Sigmoid colon (tissue), 6 donors: ENCODE measurements at regions not wholly inside any gene's neighbourhood (a gene's known extent, or its start where the extent isn't known, plus 50 kb on each side); places are given as distances from the start of the nearest gene placed in this dataset.
"Not testable (repeated sequence)": the region's sequence is repeated elsewhere in the genome, so short reads cannot be mapped to it uniquely, and the experiment has no call there.

Experiments used
- DNase-seq: peaks from one replicate; pipeline ENCODE4 v3.0.0-alpha.2; 2019
- H3K27ac ChIP-seq, 4 donors: fragments of 200-600 bp; sonication (generic); one replicate each; pipeline ENCODE4 v1.5.1; 2016 to 2019; ENCODE audit warnings: mild to moderate bottlenecking in 1 of 4
- H3K27me3 ChIP-seq, 3 donors: fragments of 200-600 bp; sonication (generic); one replicate each; pipeline ENCODE4 v1.5.1; 2019; ENCODE audit warnings: mild to moderate bottlenecking in 1 of 3
- H3K36me3 ChIP-seq, 4 donors: fragments of 200-600 bp; sonication (generic); one replicate each; pipeline ENCODE4 v1.5.1; 2016 to 2019
- H3K4me1 ChIP-seq, 4 donors: fragments of 200-600 bp; sonication (generic); one replicate each; pipeline ENCODE4 v1.5.1; 2017 to 2019
- H3K4me3 ChIP-seq, 4 donors: fragments of 200-600 bp; sonication (generic); one replicate each; pipeline ENCODE4 v1.5.1; 2017 to 2019; ENCODE audit warnings: mild to moderate bottlenecking in 2 of 4, moderate library complexity in 1 of 4
- H3K9me3 ChIP-seq, 4 donors: fragments of 200-600 bp in 3 of 4; sonication (generic) in 3 of 4; one replicate each; pipeline versions ENCODE4 v1.5.1 to v1.6.1; 2013 to 2019
- EP300 ChIP-seq, 4 donors: sonication (generic); formaldehyde crosslinking; IDR thresholded peaks; one replicate each; pipeline ENCODE4 v1.6.1; 2017; ENCODE audit warnings: antibody characterized with exemption in 4 of 4
- POLR2A ChIP-seq, 2 donors: fragments of 450-650 bp; IDR thresholded peaks; one replicate each; pipeline ENCODE4 v1.6.1; 2016; ENCODE audit warnings: antibody characterized with exemption in 2 of 2, mild to moderate bottlenecking in 2 of 2, moderate library complexity in 2 of 2
- POLR2AphosphoS5 ChIP-seq, 4 donors: sonication (generic); formaldehyde crosslinking; IDR thresholded peaks; one replicate each; pipeline ENCODE4 v1.6.1; 2017; ENCODE audit warnings: antibody characterized with exemption in 4 of 4
- WGBS, 2 donors: extraction: QIAGEN DNeasy Blood & Tissue Kit; methylation state at CpG; one replicate each; pipeline ENCODE4 v1.1.7; 2013; 5-methylcytosine and 5-hydroxymethylcytosine counted together
- intact Hi-C: fragments of 100-400 bp; cut with DNase I; formaldehyde crosslinking; loops from one replicate; pipeline ENCODE4 v1.15.1; 2023
- TF ChIP-seq, protein P1 (sequence below), 4 experiments: fragments of 450-650 bp in 3 of 4; fragments of 200-600 bp in 1 of 4; IDR thresholded peaks; one replicate each; pipeline ENCODE4 v1.5.1; 2016 to 2019; ENCODE audit warnings: antibody characterized with exemption in 4 of 4, mild to moderate bottlenecking in 3 of 4, moderate library complexity in 2 of 4
- donor health status: healthy with polysubstance abuse.
- donor health status: healthy.

DNA sequence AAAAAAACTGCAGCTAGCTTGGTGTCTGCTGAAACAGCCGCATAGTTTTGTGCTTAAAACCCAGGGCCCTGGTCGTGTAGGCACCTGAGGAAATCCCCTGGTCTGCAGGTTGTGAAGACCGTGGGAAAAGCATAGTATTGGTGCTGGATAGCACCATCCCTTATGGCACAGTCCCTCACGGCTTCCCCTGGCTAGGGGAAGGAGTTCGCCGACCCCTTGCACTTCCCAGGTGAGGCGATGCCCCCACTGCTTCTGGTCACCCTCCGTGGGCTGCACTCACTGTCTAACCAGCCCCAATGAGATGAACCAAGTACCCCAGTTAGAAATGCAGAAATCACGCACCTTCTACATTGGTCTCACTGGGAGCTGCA, 1105.1 kb downstream of the STPG2 start:
- 84 to 90% methylated on average over 9 of the region's 9 CpGs for WGBS, 2 donors

DNA sequence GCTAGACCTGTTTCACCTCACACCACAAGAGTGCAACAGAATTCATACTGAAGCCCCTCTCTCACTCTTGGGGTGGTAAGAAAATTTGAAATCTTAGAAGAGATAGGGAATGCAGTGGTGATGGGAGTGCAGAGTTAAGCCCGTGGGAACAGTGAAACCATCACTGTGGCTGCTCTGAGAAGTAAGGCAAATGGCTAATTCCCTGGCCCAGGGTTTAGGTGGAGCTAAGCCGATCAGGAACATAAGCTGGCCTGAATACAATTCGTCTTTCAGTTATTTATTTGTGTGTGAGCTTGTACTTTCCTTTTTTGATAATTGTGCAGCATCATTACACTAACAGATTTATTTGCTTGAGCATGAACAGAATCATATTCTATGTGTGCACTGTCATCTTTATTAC, 1070.6 kb downstream of the STPG2 start:
- TF ChIP-seq POLR2AphosphoS5 (IDR thresholded peaks at IDR 0.05) = no peak
- TF ChIP-seq, protein P1, sequence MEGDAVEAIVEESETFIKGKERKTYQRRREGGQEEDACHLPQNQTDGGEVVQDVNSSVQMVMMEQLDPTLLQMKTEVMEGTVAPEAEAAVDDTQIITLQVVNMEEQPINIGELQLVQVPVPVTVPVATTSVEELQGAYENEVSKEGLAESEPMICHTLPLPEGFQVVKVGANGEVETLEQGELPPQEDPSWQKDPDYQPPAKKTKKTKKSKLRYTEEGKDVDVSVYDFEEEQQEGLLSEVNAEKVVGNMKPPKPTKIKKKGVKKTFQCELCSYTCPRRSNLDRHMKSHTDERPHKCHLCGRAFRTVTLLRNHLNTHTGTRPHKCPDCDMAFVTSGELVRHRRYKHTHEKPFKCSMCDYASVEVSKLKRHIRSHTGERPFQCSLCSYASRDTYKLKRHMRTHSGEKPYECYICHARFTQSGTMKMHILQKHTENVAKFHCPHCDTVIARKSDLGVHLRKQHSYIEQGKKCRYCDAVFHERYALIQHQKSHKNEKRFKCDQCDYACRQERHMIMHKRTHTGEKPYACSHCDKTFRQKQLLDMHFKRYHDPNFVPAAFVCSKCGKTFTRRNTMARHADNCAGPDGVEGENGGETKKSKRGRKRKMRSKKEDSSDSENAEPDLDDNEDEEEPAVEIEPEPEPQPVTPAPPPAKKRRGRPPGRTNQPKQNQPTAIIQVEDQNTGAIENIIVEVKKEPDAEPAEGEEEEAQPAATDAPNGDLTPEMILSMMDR (IDR thresholded peaks at IDR 0.05) = no peak
- no peak for TF ChIP-seq POLR2A (IDR thresholded peaks at IDR 0.05)
- TF ChIP-seq EP300 (IDR thresholded peaks at IDR 0.05) = no peak
- Histone ChIP-seq H3K36me3 (no peaks in the 10 kb centered on the region), H3K27me3 (no peaks in the 10 kb centered on the region), H3K4me3 (no peak overlapping the region), H3K9me3 (no peaks in the 10 kb centered on the region), H3K4me1 (no peaks in the 10 kb centered on the region), H3K27ac (no peak overlapping the region)
- no peak for DNase-seq
- 77 to 83% methylated on average over 3 of the region's 3 CpGs for WGBS, 2 donors
- intact Hi-C loops = no loop called here

More for the DNA sequence above, 1105.1 kb downstream of the STPG2 start:
- Histone ChIP-seq H3K9me3 (no peaks in the 10 kb centered on the region), H3K4me3 (no peak overlapping the region), H3K36me3 (no peaks in the 10 kb centered on the region), H3K27ac (no peak overlapping the region), H3K27me3 (no peaks in the 10 kb centered on the region), H3K4me1 (no peaks in the 10 kb centered on the region)
- intact Hi-C loops = no loop called here
- DNase-seq = no peak
- TF ChIP-seq EP300 (IDR thresholded peaks at IDR 0.05) = no peak
- TF ChIP-seq, protein P1 (IDR thresholded peaks at IDR 0.05) = no peak
- no peak for TF ChIP-seq POLR2A (IDR thresholded peaks at IDR 0.05)
- TF ChIP-seq POLR2AphosphoS5 (IDR thresholded peaks at IDR 0.05) = no peak

DNA sequence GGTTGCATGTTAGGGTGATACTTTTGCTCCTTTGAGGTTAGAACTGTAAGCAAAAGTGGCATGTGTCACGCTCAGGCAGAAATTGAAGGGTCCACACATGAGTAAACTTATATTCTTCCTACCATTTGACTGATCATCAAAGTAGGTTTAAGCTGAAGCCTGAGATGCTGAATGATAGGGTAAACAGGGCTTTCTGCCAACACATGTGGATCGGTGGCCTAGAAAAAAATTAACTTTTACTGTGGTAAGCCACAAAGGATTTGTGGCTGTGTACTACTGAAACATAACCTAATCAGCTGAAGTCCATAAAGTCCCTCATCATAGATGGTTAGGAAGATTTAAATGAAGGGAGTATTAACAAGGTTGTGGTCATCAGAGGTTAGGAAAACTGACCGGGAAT, 1070.1 kb downstream of the STPG2 start:
- intact Hi-C loops = no loop called here
- TF ChIP-seq EP300 (IDR thresholded peaks at IDR 0.05) (no peak), POLR2AphosphoS5 (IDR thresholded peaks at IDR 0.05) (no peak), POLR2A (IDR thresholded peaks at IDR 0.05) (no peak)
- TF ChIP-seq, protein P1 (IDR thresholded peaks at IDR 0.05) = no peak
- 54 to 56% methylated on average over 3 of the region's 3 CpGs for WGBS, 2 donors
- Histone ChIP-seq H3K4me1 (no peaks in the 10 kb centered on the region), H3K4me3 (no peak overlapping the region), H3K9me3 (no peaks in the 10 kb centered on the region), H3K27ac (no peak overlapping the region), H3K27me3 (no peaks in the 10 kb centered on the region), H3K36me3 (no peaks in the 10 kb centered on the region)
- DNase-seq = no peak

DNA sequence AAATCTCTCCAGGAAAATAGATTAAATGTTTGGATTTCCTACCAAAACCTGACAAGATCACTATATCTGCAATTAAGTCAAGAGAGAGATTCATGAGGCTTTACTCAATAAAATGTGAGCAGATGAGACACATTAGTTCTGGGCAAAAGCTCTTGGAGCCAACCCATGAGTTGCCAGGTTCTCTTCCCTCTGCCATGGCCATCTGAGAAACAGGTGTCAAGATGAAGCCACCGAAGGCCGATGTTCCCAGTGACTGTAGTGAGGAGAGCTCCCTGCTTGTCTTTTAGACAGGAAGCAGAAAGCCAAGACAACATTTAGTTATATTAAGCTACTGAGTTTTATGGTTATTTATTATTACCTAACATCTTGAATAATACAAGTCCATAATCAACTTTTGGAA, 1068.7 kb downstream of the STPG2 start:
- TF ChIP-seq, protein P1 (IDR thresholded peaks at IDR 0.05) = no peak
- TF ChIP-seq EP300 (IDR thresholded peaks at IDR 0.05) (no peak), POLR2A (IDR thresholded peaks at IDR 0.05) (no peak), POLR2AphosphoS5 (IDR thresholded peaks at IDR 0.05) (no peak)
- WGBS, 2 donors = 84 to 90% methylated on average over 2 of the region's 2 CpGs

DNA sequence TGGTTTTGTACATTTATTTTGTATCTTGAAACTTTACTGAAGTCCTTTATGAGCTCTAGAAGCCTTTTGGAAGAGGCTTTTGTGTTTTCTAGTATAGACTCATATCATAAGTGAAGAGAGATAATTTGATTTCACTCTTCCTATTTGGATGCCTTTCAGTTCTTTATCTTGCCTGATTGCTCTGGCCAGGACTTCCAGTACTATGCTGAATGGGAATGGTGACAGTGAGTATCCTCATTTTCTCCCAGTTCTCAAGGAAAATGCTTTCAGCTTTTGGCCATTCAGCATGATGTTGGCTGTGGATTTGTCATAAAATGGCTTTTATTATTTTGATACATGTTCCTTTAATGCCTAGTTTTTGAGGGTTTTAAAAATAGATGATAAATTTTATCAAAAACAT, 1061.3 kb downstream of the STPG2 start:
- DNase-seq = no peak
- no peaks in the 10 kb centered on the region for H3K36me3 ChIP-seq
- H3K27me3 ChIP-seq = no peaks in the 10 kb centered on the region
- no peak overlapping the region for H3K27ac ChIP-seq
- no peaks in the 10 kb centered on the region for H3K4me1 ChIP-seq
- TF ChIP-seq, protein P1 (IDR thresholded peaks at IDR 0.05) = no peak
- no peak for TF ChIP-seq POLR2AphosphoS5 (IDR thresholded peaks at IDR 0.05)
- TF ChIP-seq EP300 (IDR thresholded peaks at IDR 0.05) = no peak
- no peak for TF ChIP-seq POLR2A (IDR thresholded peaks at IDR 0.05)
- H3K9me3 ChIP-seq = no peaks in the 10 kb centered on the region
- H3K4me3 ChIP-seq = no peak overlapping the region
- intact Hi-C loops = no loop called here

More for the DNA sequence above, 1068.7 kb downstream of the STPG2 start:
- Histone ChIP-seq H3K4me1 (no peaks in the 10 kb centered on the region), H3K27me3 (no peaks in the 10 kb centered on the region), H3K9me3 (no peaks in the 10 kb centered on the region), H3K27ac (no peak overlapping the region), H3K36me3 (no peaks in the 10 kb centered on the region), H3K4me3 (no peak overlapping the region)
- no peak for DNase-seq
- intact Hi-C loops = no loop called here

DNA sequence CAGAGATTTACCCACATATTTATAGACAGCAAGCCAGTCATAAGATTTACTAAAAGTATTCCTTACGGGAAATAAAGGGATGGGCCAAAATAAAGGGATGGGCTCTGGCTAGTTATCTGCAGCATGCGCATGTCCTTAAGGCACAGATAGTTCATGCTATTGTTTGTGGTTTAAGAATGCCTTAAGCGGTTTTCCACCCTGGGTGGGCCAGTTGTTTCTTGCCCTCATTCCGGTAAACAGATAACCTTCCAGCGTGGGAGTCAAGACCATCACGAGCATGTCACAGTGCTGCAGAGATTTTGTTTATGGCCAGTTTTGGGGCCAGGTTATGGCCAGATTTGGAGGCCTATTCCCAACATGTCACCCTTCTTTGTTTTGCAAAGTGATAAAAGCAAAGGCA, 1046.2 kb downstream of the STPG2 start:
- H3K4me3 ChIP-seq, H3K27me3 ChIP-seq, H3K4me1 ChIP-seq, intact Hi-C loops, H3K36me3 ChIP-seq, DNase-seq, H3K27ac ChIP-seq, H3K9me3 ChIP-seq: not testable (repeated sequence)
- WGBS, 2 donors = 81 to 86% methylated on average over 6 of the region's 6 CpGs

DNA sequence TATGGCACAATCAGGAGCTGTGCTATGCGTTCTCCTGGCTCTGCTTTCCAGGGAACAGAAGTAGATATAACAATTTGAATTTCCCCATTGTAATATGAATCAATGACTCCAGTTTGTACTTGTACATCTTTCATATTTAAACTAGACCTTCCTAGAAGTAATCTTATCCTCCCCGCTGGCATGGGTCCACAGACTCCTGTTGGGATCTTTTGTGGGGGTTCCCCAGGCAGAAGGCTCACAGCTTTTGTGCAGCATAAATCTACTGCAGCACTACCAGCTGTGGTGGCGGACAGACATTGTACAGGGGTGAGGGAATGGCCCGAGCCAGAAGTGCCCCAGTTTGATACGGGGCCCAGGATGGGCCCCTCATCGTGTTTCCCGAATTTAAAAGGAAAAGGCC, 1042.1 kb downstream of the STPG2 start:
- 84 to 85% methylated on average over 7 of the region's 7 CpGs for WGBS, 2 donors

More for the DNA sequence above, 1042.1 kb downstream of the STPG2 start:
- H3K27ac ChIP-seq, H3K9me3 ChIP-seq, H3K27me3 ChIP-seq, H3K4me3 ChIP-seq, DNase-seq, intact Hi-C loops, H3K4me1 ChIP-seq, H3K36me3 ChIP-seq: not testable (repeated sequence)
